Fibroblast of lung (primary cell): ENCODE measurements at regions not wholly inside any gene's neighbourhood (a gene's known extent, or its start where the extent isn't known, plus 50 kb on each side); places are given as distances from the start of the nearest gene placed in this dataset.

Source experiments
- CTCF ChIP-seq, 2 donors: IDR thresholded peaks in 1 of 2; conservative IDR thresholded peaks in 1 of 2; 1 replicate in 1 of 2; 2 replicates in 1 of 2; pipeline ENCODE4 v1.5.1; 2011 to 2012; ENCODE audit warnings: low read length in 2 of 2, control low read depth in 1 of 2, inconsistent platforms in 1 of 2, low read depth in 1 of 2, mild to moderate bottlenecking in 1 of 2
- EZH2 ChIP-seq: IDR thresholded peaks from 2 replicates; pipeline ENCODE4 v1.5.1; 2012; ENCODE audit warnings: low read length, control low read depth, mild to moderate bottlenecking; ENCODE audit errors: missing control alignments

- TF ChIP-seq CTCF (conservative IDR thresholded peaks at IDR 0.05 in 1 of 2, IDR thresholded peaks at IDR 0.05 in 1 of 2; ENCODE audit: low read depth in 1 of 2, low read length in 2 of 2), result no peak
- no peak for TF ChIP-seq EZH2
Measured at GRCh38 chr11:110835106-110835505, 122.9 kb upstream of the ARHGAP20 start.
